A673 (cell line): ENCODE measurements at regions not wholly inside any gene's neighbourhood (a gene's known extent, or its start where the extent isn't known, plus 50 kb on each side); places are given as distances from the start of the nearest gene placed in this dataset.

ENCODE experiments used
- BruUV-seq: library from RNA; stranded (reverse); fragments of 400-500 nt; replicated peaks from 2 replicates; lab custom pipeline; 2021; lab: Mats Ljungman, UMichigan
- CTCF ChIA-PET: fragments of 300-600 bp; sonication (Branson Sonifier 250); formaldehyde crosslinking; loops from one replicate; lab custom pipeline; 2022; ENCODE audit warnings: antibody characterized with exemption; lab: Charles Lee
- POLR2A ChIA-PET: fragments of 300-600 bp; sonication (Branson Sonifier 250); formaldehyde crosslinking; loops from one replicate; lab custom pipeline; 2022; ENCODE audit warnings: antibody characterized with exemption; ENCODE audit not compliant: low non-redundant PET; lab: Charles Lee
- DNase-seq: peaks from one replicate; pipeline ENCODE4 v3.0.0-alpha.2; 2015; ENCODE audit warnings: low spot score
- H3K27ac ChIP-seq: fragments of 200-600 bp; sonication (generic); 2 replicates; pipeline ENCODE4 v1.5.1; 2016; ENCODE audit warnings: mixed run types, low read depth, mild to moderate bottlenecking, mixed read lengths, antibody characterized with exemption, low read length; ENCODE audit not compliant: poor library complexity, severe bottlenecking
- H3K27me3 ChIP-seq: fragments of 200-600 bp; sonication (generic); replicated peaks from 2 replicates; pipeline ENCODE4 v1.6.1; 2017; ENCODE audit warnings: mixed run types, low read depth, mild to moderate bottlenecking, mixed read lengths, antibody characterized with exemption, low read length; ENCODE audit not compliant: insufficient read depth, poor library complexity
- H3K36me3 ChIP-seq: fragments of 200-600 bp; sonication (generic); 2 replicates; pipeline ENCODE4 v1.6.1; 2016; ENCODE audit warnings: mixed run types, mild to moderate bottlenecking, mixed read lengths, antibody characterized with exemption, low read length; ENCODE audit not compliant: insufficient read depth, poor library complexity, severe bottlenecking
- H3K4me1 ChIP-seq: fragments of 200-600 bp; sonication (generic); 2 replicates; pipeline ENCODE4 v1.6.1; 2017; ENCODE audit warnings: mixed run types, mild to moderate bottlenecking, mixed read lengths, antibody characterized with exemption, low read length; ENCODE audit not compliant: insufficient read depth, poor library complexity, severe bottlenecking
- H3K4me3 ChIP-seq: fragments of 200-600 bp; sonication (generic); 2 replicates; pipeline ENCODE4 v1.5.1; 2016; ENCODE audit warnings: low read depth, mixed run types, mild to moderate bottlenecking, mixed read lengths, low read length; ENCODE audit not compliant: poor library complexity, severe bottlenecking
- H3K9me3 ChIP-seq: fragments of 200-600 bp; sonication (generic); 2 replicates; pipeline ENCODE4 v1.6.1; 2016; ENCODE audit warnings: mixed run types, low read depth, mild to moderate bottlenecking, mixed read lengths, antibody characterized with exemption, low read length; ENCODE audit not compliant: poor library complexity, severe bottlenecking
- CTCF ChIP-seq: fragments of 300-800, 200-600 bp; sonication (generic); conservative IDR thresholded peaks from 2 replicates; pipeline ENCODE4 v1.5.1; 2017; ENCODE audit warnings: low read depth, mild to moderate bottlenecking, antibody characterized with exemption, low read length, moderate library complexity, mixed read lengths
- EZH2 ChIP-seq: fragments of 200-600 bp; sonication (generic); IDR thresholded peaks from 2 replicates; pipeline ENCODE4 v1.6.1; 2017; ENCODE audit warnings: borderline replicate concordance, low read depth, mild to moderate bottlenecking, mixed read lengths, antibody characterized with exemption, low read length; ENCODE audit not compliant: poor library complexity, severe bottlenecking
- intact Hi-C: fragments of 100-400 bp; cut with micrococcal nuclease; formaldehyde crosslinking; loops from one replicate; pipeline ENCODE4 v1.10.0; 2022; ENCODE audit not compliant: unreplicated experiment

GRCh38 chr5:128631771-128632170 is 93.7 kb upstream of the FBN2 start:
- Histone ChIP-seq H3K27me3 (no peaks in the 10 kb centered on the region), H3K9me3 (no peaks in the 10 kb centered on the region), H3K27ac (no peak overlapping the region), H3K4me3 (no peak overlapping the region), H3K4me1 (no peaks in the 10 kb centered on the region), H3K36me3 (no peaks in the 10 kb centered on the region)
- ChIA-PET POLR2A (no interaction called here), CTCF (no interaction called here)
- intact Hi-C loops, result no loop called here
- TF ChIP-seq CTCF (no peak), EZH2 (no peak)
- BruUV-seq, result no TSS peak
- no peak for DNase-seq

GRCh38 chr5:128632264-128632663 is 94.2 kb upstream of the FBN2 start:
- Histone ChIP-seq H3K27ac (no peak overlapping the region), H3K4me1 (no peaks in the 10 kb centered on the region), H3K9me3 (no peaks in the 10 kb centered on the region), H3K4me3 (no peak overlapping the region), H3K36me3 (no peaks in the 10 kb centered on the region), H3K27me3 (no peaks in the 10 kb centered on the region)
- no TSS peak for BruUV-seq
- POLR2A ChIA-PET, result no interaction called here
- intact Hi-C loops, result no loop called here
- DNase-seq, result no peak
- TF ChIP-seq EZH2 (no peak), CTCF (no peak)
- CTCF ChIA-PET, result no interaction called here

GRCh38 chr5:128633901-128634300 is 95.9 kb upstream of the FBN2 start:
- intact Hi-C loops, result no loop called here
- H3K9me3 ChIP-seq, result no peaks in the 10 kb centered on the region
- TF ChIP-seq CTCF (no peak), EZH2 (no peak)
- H3K27ac ChIP-seq, result no peak overlapping the region
- CTCF ChIA-PET, result no interaction called here
- H3K4me1 ChIP-seq, result no peaks in the 10 kb centered on the region
- no peak overlapping the region for H3K4me3 ChIP-seq
- POLR2A ChIA-PET, result no interaction called here
- DNase-seq, result no peak
- no peaks in the 10 kb centered on the region for H3K27me3 ChIP-seq
- H3K36me3 ChIP-seq, result no peaks in the 10 kb centered on the region
- no TSS peak for BruUV-seq
